ENCODE measurements at regions not wholly inside any gene's neighbourhood (a gene's known extent, or its start where the extent isn't known, plus 50 kb on each side); places are given as distances from the start of the nearest gene placed in this dataset.
"Not testable (repeated sequence)": the region's sequence is repeated elsewhere in the genome, so short reads cannot be mapped to it uniquely, and the experiment has no call there.

GRCh38 chr5:100108883-100109282, 426.3 kb upstream of the FAM174A start:
- TF ChIP-seq EZH2phosphoT487 (IDR thresholded peaks at IDR 0.05; ENCODE audit: low read length) (no peak), EZH2 (optimal IDR thresholded peaks at IDR 0.05; ENCODE audit: low read depth, low read length) (no peak)
- TF ChIP-seq, protein P1, sequence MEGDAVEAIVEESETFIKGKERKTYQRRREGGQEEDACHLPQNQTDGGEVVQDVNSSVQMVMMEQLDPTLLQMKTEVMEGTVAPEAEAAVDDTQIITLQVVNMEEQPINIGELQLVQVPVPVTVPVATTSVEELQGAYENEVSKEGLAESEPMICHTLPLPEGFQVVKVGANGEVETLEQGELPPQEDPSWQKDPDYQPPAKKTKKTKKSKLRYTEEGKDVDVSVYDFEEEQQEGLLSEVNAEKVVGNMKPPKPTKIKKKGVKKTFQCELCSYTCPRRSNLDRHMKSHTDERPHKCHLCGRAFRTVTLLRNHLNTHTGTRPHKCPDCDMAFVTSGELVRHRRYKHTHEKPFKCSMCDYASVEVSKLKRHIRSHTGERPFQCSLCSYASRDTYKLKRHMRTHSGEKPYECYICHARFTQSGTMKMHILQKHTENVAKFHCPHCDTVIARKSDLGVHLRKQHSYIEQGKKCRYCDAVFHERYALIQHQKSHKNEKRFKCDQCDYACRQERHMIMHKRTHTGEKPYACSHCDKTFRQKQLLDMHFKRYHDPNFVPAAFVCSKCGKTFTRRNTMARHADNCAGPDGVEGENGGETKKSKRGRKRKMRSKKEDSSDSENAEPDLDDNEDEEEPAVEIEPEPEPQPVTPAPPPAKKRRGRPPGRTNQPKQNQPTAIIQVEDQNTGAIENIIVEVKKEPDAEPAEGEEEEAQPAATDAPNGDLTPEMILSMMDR (IDR thresholded peaks at IDR 0.05; ENCODE audit: low read length), result no peak
- Histone ChIP-seq H3K36me3 (replicated peaks; ENCODE audit: insufficient read depth, low read length) (no peaks in the 10 kb centered on the region), H2AFZ (ENCODE audit: low read length) (no peak overlapping the region), H3K4me3 (ENCODE audit: low read length) (no peak overlapping the region), H3K9ac (ENCODE audit: low read length) (no peak overlapping the region), H3K27me3 (replicated peaks; ENCODE audit: insufficient read depth, low read length) (no peaks in the 10 kb centered on the region), H3K9me3 (replicated peaks; ENCODE audit: insufficient read depth, low read length) (no peaks in the 10 kb centered on the region), H3K79me2 (ENCODE audit: low read length) (no peaks in the 10 kb centered on the region), H3F3A (ENCODE audit: insufficient read depth, low read length) (no peaks in the 10 kb centered on the region), H3K4me1 (ENCODE audit: low read length) (peaks cover 4% of the 10 kb centered on the region), H3K27ac (ENCODE audit: low read length) (no peak overlapping the region), H3K9me2 (replicated peaks; ENCODE audit: insufficient read depth, low read length) (no peaks in the 10 kb centered on the region), H3K4me2 (ENCODE audit: low read depth, low read length) (no peak overlapping the region), H4K20me1 (ENCODE audit: insufficient read depth, low read length) (no peaks in the 10 kb centered on the region)
- DNase-seq, result no peak

GRCh38 chr5:100103592-100104119, 431.5 kb upstream of the FAM174A start:
- not testable (repeated sequence) for H3K4me3 ChIP-seq (ENCODE audit: low read length); H3K4me2 ChIP-seq (ENCODE audit: low read depth, low read length); H3F3A ChIP-seq (ENCODE audit: insufficient read depth, low read length); H3K36me3 ChIP-seq (replicated peaks; ENCODE audit: insufficient read depth, low read length); H4K20me1 ChIP-seq (ENCODE audit: insufficient read depth, low read length); H3K9me2 ChIP-seq (replicated peaks; ENCODE audit: insufficient read depth, low read length); H3K79me2 ChIP-seq (ENCODE audit: low read length); DNase-seq; H3K4me1 ChIP-seq (ENCODE audit: low read length); H3K9me3 ChIP-seq (replicated peaks; ENCODE audit: insufficient read depth, low read length); H3K27ac ChIP-seq (ENCODE audit: low read length); H3K9ac ChIP-seq (ENCODE audit: low read length); H3K27me3 ChIP-seq (replicated peaks; ENCODE audit: insufficient read depth, low read length); H2AFZ ChIP-seq (ENCODE audit: low read length)

DNA sequence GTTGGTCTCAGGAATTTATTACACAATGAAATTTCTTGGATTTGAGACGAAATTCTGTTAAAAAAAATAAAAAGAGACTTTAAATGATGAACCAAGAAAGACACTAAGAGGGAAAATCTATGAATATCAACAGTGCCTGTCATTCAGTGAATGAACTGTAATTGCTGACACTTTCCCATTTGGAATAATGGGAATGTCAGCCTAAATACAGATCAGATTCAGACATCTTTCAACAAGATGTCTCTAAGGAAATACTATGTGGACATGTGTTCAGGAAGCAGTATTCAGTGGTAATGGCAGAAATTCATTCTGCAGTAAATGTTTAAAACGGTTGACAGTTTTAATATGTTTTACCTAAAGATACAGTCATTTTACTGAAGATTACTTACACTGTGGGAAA, 433.7 kb upstream of the FAM174A start:
- not testable (repeated sequence) for H3K4me2 ChIP-seq (ENCODE audit: low read depth, low read length); DNase-seq; H3F3A ChIP-seq (ENCODE audit: insufficient read depth, low read length); H3K9ac ChIP-seq (ENCODE audit: low read length); H4K20me1 ChIP-seq (ENCODE audit: insufficient read depth, low read length); H3K4me3 ChIP-seq (ENCODE audit: low read length); H3K9me3 ChIP-seq (replicated peaks; ENCODE audit: insufficient read depth, low read length); H3K4me1 ChIP-seq (ENCODE audit: low read length); H3K79me2 ChIP-seq (ENCODE audit: low read length); H3K36me3 ChIP-seq (replicated peaks; ENCODE audit: insufficient read depth, low read length); H2AFZ ChIP-seq (ENCODE audit: low read length); H3K9me2 ChIP-seq (replicated peaks; ENCODE audit: insufficient read depth, low read length); H3K27me3 ChIP-seq (replicated peaks; ENCODE audit: insufficient read depth, low read length); H3K27ac ChIP-seq (ENCODE audit: low read length)

DNA sequence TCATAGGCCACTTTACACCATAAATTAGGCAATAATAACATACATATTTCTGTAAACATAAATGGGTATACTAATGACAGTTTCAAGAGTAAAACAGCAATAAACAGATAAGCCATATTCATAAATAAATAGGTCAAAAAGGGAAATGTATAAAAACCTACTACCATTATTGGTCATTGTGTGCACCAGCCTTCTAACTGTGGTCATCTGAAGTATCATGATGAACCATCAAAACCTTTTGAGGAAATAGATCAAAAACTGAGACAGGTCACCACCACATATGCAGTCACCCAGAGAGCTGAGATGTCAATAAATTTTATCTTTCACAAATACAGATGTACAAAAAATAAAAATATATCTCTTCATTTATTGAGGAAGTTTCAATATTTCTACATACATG, 438.8 kb upstream of the FAM174A start:
- H3K27ac ChIP-seq (ENCODE audit: low read length); H3F3A ChIP-seq (ENCODE audit: insufficient read depth, low read length); H3K9ac ChIP-seq (ENCODE audit: low read length); H3K9me2 ChIP-seq (replicated peaks; ENCODE audit: insufficient read depth, low read length); H3K27me3 ChIP-seq (replicated peaks; ENCODE audit: insufficient read depth, low read length); H4K20me1 ChIP-seq (ENCODE audit: insufficient read depth, low read length); H3K4me3 ChIP-seq (ENCODE audit: low read length); H2AFZ ChIP-seq (ENCODE audit: low read length); H3K36me3 ChIP-seq (replicated peaks; ENCODE audit: insufficient read depth, low read length); H3K79me2 ChIP-seq (ENCODE audit: low read length); H3K4me1 ChIP-seq (ENCODE audit: low read length); H3K9me3 ChIP-seq (replicated peaks; ENCODE audit: insufficient read depth, low read length); DNase-seq; H3K4me2 ChIP-seq (ENCODE audit: low read depth, low read length): not testable (repeated sequence)

GRCh38 chr5:100080703-100081102, 454.5 kb upstream of the FAM174A start:
- H3K27ac ChIP-seq (ENCODE audit: low read length); H3K27me3 ChIP-seq (replicated peaks; ENCODE audit: insufficient read depth, low read length); H3F3A ChIP-seq (ENCODE audit: insufficient read depth, low read length); H3K9me2 ChIP-seq (replicated peaks; ENCODE audit: insufficient read depth, low read length); H4K20me1 ChIP-seq (ENCODE audit: insufficient read depth, low read length); H3K9me3 ChIP-seq (replicated peaks; ENCODE audit: insufficient read depth, low read length); H3K9ac ChIP-seq (ENCODE audit: low read length); H3K4me3 ChIP-seq (ENCODE audit: low read length); H3K79me2 ChIP-seq (ENCODE audit: low read length); H3K4me1 ChIP-seq (ENCODE audit: low read length); DNase-seq; H2AFZ ChIP-seq (ENCODE audit: low read length); H3K36me3 ChIP-seq (replicated peaks; ENCODE audit: insufficient read depth, low read length); H3K4me2 ChIP-seq (ENCODE audit: low read depth, low read length): not testable (repeated sequence)

DNA sequence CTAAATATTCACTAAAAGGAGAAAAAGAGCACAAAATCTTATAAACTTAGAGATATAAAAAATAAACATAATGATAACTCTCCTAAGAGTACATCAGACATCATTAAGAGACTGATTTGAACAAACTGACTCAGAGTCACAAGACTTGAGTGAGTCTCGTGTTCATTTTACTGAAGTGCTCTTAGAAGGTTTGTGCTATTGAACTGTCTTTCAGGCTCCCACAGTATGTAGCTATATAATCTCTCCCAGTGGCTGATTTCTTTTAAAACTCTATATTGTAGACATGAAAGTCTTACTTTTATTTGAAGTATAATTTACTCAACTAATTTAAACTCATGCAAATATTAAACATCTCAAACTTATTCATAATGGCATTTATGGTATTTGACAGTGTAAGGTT, 456.0 kb upstream of the FAM174A start:
- not testable (repeated sequence) for H3K27ac ChIP-seq (ENCODE audit: low read length); H3K9ac ChIP-seq (ENCODE audit: low read length); H3K36me3 ChIP-seq (replicated peaks; ENCODE audit: insufficient read depth, low read length); H3K9me2 ChIP-seq (replicated peaks; ENCODE audit: insufficient read depth, low read length); H3K27me3 ChIP-seq (replicated peaks; ENCODE audit: insufficient read depth, low read length); H3K4me2 ChIP-seq (ENCODE audit: low read depth, low read length); H4K20me1 ChIP-seq (ENCODE audit: insufficient read depth, low read length); H3K4me1 ChIP-seq (ENCODE audit: low read length); H3K4me3 ChIP-seq (ENCODE audit: low read length); H3K79me2 ChIP-seq (ENCODE audit: low read length); H2AFZ ChIP-seq (ENCODE audit: low read length); H3F3A ChIP-seq (ENCODE audit: insufficient read depth, low read length); H3K9me3 ChIP-seq (replicated peaks; ENCODE audit: insufficient read depth, low read length); DNase-seq

- not testable (repeated sequence) for H2AFZ ChIP-seq (ENCODE audit: low read length); H3K4me3 ChIP-seq (ENCODE audit: low read length); H3K9me3 ChIP-seq (replicated peaks; ENCODE audit: insufficient read depth, low read length); H3K27ac ChIP-seq (ENCODE audit: low read length); H3F3A ChIP-seq (ENCODE audit: insufficient read depth, low read length); H3K9ac ChIP-seq (ENCODE audit: low read length); H3K9me2 ChIP-seq (replicated peaks; ENCODE audit: insufficient read depth, low read length); H3K4me2 ChIP-seq (ENCODE audit: low read depth, low read length); H3K4me1 ChIP-seq (ENCODE audit: low read length); H3K27me3 ChIP-seq (replicated peaks; ENCODE audit: insufficient read depth, low read length); H4K20me1 ChIP-seq (ENCODE audit: insufficient read depth, low read length); H3K36me3 ChIP-seq (replicated peaks; ENCODE audit: insufficient read depth, low read length); DNase-seq; H3K79me2 ChIP-seq (ENCODE audit: low read length)
Observed at GRCh38 chr5:100066020-100066419, 469.2 kb upstream of the FAM174A start.

Measured in MM.1S (cell line).